ENCODE measurements at regions not wholly inside any gene's neighbourhood (a gene's known extent, or its start where the extent isn't known, plus 50 kb on each side); places are given as distances from the start of the nearest gene placed in this dataset.
"Not testable (repeated sequence)": the region's sequence is repeated elsewhere in the genome, so short reads cannot be mapped to it uniquely, and the experiment has no call there.

- no peak for DNase-seq
These were observed 600.6 kb downstream of the UQCRFS1 start for GRCh38 chr19:28612275-28612769.

- DNase-seq = not testable (repeated sequence)
These were observed 601.6 kb downstream of the UQCRFS1 start for GRCh38 chr19:28611227-28611914.

GRCh38 chr19:28610731-28611130 lies 602.2 kb downstream of the UQCRFS1 start:
- no peak for DNase-seq

- DNase-seq = no peak
These were observed 603.0 kb downstream of the UQCRFS1 start for GRCh38 chr19:28609944-28610343.

DNA sequence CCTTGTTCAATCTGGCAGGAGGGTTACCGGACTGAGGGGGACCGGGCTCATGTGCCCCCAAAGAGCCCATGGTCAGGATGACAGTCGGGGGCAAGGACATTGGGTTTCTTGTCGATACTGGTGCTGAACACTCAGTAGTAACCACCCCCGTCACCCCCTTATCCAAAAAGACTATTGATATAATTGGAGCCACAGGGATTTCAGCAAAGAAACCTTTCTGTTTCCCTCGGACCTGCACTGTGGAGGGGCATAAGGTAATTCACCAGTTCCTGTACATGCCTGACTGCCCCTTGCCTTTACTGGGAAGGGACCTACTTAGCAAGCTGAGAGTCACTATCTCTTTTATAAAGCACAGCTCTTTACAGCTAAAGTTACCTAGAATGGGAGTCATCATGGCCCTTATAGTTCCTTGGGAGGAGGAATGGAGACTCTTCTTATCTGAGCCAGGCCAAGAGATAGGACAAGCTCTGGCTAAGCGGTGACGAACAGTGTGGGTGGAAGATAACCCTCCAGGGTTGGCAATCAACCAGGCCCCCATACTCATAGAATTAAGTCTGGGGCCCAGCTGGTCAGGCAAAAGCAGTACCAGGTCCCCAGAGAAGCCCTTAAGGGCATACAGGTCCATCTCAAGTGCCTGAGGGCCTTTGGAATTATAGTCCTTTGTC lies 603.7 kb downstream of the UQCRFS1 start:
- DNase-seq = no peak

DNA sequence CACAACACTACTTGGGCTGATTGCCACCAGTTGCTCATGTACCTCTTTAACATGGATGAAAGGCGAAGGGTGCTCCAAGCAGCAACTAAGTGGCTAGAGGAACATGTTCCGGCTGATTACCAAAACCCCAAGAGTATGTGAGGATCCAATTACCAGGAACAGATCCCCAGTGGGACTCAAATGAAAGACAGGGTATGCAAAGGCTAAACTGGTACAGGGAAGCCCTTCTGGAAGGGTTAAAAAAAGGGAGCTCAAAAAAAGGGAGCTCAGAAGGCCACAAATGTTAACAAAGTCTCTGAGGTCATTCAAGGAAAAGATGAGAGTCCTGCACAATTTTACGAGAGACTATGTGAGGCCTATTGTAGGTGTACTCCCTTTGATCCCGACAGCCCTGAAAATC lies 604.7 kb downstream of the UQCRFS1 start:
- DNase-seq = no peak

GRCh38 chr19:28607066-28607583 lies 605.8 kb downstream of the UQCRFS1 start:
- DNase-seq = no peak

DNA sequence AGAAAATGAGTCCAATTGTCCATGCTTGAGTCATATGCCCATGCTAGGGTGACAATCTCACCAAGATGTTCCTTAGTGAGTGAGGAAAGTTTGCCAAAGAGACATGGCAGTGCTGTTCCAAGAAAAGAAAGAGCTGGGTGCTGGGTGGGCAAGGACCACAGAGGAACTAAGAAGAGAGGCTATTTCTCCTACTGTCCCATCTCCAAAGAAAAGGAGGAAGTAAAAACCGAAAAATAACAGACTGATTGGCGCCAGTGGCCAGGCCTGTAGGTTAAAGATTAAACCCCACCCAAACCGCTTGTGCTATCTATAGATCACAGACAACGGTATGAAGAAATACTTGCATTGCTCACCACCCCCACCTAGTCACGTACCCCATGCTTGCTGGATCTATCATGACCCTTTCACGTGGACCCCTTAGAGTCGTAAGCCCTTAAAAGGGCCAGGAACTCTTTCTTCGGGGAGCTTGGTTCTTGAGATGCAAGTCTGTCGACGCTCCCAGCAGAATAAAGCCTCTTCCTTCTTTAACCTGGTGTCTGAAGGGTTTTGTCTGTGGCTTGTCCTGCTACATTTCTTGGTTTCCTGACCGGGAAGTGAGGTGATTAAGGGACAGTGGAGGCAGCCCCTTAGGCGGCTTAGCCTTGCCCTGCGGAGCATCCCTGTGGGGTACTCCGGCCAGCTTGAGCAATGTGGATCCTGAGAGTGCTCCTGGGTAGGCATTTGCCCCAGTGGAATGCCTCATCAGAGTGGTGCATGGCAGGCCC lies 606.5 kb downstream of the UQCRFS1 start:
- no peak for DNase-seq

DNA sequence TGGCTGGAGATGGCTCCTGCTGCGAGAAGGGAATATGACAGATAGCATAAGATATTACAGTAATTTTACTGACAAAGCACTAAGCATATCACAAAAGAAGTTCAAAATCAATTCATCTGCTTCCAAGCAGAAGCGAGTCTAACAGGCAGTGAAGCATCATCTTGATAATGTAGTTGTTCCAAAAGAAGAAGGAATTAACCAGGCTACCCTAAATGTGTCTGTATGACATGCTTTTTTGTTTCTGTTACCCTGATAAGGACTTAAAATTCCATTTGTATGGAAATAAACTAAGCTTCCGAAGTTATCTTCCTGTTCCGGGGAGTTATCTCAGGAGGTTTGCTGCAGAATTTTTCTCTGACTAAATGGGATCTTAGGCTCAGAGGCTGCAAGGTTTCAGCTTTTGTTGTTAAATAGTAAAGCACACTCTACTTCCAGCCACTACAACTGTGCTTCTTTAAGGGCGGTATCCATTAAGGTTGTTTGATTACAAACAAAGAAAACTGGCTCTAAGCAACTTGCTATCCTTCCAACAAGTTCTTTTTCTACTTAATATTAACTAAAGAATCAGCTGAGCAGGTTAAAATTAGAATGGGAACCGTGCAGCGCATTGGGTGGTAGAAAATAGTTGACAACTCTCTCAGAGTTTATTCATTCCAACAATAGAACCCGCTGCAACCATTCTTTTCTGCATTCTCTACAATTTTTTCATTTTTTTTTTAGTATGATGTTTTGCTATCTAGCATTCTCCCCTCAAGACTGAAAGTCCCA lies 607.3 kb downstream of the UQCRFS1 start:
- no peak for DNase-seq

DNA sequence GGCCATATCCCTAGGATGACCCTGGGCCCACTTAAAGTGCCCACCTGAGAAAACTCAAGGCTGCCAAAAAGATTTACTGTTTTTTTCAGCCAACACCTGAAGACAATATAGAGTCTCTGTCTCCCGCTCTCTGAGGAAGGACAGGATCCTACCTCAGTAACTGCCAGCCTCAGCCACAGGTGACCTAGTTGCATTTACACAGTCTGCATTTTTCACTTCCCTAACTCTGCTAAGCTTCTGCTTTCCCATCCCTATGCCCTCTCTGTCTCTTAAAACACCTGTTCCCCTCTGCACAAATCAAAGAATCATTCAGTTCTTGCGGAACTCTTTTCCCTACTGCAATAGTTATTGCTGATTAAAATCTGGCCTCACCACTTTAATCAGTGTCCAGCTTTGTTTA lies 609.5 kb downstream of the UQCRFS1 start:
- DNase-seq = no peak

- DNase-seq = no peak
These were observed 610.2 kb downstream of the UQCRFS1 start for GRCh38 chr19:28602675-28603298.

GRCh38 chr19:28601723-28602440 lies 611.1 kb downstream of the UQCRFS1 start:
- DNase-seq = no peak

GRCh38 chr19:28598861-28599260 lies 614.1 kb downstream of the UQCRFS1 start:
- DNase-seq = no peak

DNA sequence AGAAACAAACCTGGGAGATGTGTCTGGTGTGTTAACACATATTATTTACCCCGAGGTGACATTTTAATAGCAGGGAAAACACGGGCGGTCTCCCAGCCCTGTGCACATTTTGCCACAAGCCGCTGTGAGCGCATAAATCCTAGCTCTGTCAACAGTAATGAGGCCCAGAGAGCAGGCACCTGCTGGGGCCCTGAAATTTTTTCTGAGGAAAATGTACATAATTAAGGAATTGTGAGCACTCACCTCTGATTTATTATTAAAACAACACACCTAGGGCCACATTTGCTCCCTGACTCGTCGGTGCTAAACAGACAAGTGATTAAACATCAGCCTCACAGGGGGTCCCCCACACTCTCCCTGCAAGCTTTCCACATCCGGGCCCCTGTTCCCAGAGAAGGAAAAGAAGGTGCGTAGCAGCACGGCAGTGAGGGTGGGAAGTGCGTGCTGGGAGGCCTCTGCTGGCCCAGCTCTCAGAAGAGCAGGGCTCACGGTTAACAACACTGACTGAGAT lies 616.3 kb downstream of the UQCRFS1 start:
- no peak for DNase-seq

DNA sequence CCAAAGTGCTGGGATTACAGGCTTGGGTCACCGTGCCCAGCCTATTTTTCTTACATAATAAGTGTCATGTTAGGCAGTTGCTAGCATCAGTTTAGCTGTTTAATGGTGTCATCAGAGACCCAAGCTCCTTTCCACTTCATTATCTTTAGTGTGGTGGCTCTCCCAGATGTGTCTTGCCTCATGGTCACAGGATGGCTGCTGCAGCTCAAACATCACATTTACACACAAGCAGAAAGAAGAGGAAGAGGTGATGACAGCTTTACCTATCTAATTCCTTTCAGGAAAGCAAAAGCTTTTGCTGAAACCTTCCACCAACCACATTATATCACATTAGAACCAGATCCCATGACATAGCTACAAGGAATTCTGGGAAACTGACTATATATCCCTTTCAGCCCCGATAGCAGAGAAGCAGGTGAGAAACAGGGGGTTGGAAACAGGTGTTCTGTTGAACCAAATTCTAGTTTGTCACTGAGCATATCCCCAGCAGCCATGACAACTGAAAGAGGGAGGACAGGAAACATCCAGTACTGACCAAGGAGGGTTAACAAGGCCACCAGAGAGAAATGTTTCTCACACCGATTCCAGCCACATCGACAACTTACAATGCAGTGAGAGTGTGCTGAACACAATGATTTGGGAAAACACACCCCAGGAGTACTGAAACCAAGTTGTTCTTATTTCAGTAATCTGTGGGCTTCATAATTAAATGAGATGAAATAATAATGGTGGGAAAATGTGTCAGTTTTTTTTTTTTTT lies 617.0 kb downstream of the UQCRFS1 start:
- no peak for DNase-seq

GRCh38 chr19:28594737-28595136 lies 618.2 kb downstream of the UQCRFS1 start:
- no peak for DNase-seq

- not testable (repeated sequence) for DNase-seq
These were observed 623.0 kb downstream of the UQCRFS1 start for GRCh38 chr19:28589991-28590411.

- DNase-seq = no peak
These were observed 626.5 kb downstream of the UQCRFS1 start for GRCh38 chr19:28586474-28586873.

GRCh38 chr19:28585796-28586195 lies 627.2 kb downstream of the UQCRFS1 start:
- DNase-seq = no peak

GRCh38 chr19:28583713-28584112 lies 629.2 kb downstream of the UQCRFS1 start:
- DNase-seq = no peak
